HS-5 (cell line): ENCODE measurements at regions not wholly inside any gene's neighbourhood (a gene's known extent, or its start where the extent isn't known, plus 50 kb on each side); places are given as distances from the start of the nearest gene placed in this dataset.

ENCODE experiments used
- DNase-seq: peaks from one replicate; pipeline ENCODE4 v3.0.0-alpha.2; 2012; ENCODE audit warnings: low read depth

DNA sequence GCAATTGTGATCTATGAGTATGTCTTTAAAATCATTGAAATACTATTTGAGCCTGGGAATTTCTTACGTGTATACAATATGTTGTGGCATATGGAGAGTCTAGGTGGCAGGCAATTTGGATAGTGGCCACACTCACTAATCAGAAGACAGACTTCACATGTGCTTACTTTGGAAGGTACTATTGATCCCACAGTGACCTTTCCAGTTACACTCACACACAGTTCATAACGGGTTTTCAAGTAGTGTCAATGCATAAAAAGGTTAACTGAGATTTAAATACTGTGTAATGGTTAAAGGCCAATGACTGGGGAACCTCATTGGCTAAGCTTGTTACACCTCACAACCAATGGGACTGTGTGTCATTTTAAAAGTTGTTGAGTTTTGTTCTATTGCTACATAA, 783.2 kb downstream of the RPA4 start:
- DNase-seq: no peak

DNA sequence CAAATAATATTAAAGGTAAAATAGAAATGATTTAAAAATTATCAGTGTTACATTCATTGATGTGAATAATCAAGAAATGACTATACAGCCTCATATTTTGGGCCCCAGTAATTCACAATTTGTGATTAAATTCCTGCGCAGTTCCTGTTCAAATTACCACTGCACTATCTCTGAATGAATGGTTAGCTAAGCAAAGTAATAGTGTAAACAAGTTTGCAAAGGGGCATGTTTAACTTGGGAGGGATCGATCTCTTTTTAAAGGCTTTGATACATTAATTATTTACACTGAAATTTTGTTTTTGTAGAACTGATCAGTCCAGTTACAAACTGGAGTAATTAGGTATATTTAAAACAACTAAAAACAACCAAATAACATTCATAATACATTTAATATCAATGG, 784.4 kb downstream of the RPA4 start:
- DNase-seq: no peak

DNA sequence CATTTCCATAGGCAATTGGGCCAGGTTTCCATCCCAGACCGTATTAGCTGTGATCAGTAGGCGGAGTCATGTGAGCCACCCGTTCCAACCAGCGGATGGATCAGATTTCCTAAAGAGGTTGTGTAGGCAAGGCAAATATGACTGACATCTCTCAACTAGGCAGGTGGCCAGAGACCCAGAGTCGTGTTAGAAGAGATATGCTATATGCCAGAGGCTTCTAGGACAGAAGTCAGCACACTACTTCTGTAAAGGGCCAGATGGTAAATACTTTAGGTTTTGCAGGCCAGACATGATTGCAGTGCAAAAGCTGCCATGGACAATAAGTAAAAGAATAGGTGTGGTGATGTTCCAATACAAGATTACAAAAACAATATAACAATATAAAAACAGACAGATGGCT, 788.4 kb downstream of the RPA4 start:
- no peak for DNase-seq

DNA sequence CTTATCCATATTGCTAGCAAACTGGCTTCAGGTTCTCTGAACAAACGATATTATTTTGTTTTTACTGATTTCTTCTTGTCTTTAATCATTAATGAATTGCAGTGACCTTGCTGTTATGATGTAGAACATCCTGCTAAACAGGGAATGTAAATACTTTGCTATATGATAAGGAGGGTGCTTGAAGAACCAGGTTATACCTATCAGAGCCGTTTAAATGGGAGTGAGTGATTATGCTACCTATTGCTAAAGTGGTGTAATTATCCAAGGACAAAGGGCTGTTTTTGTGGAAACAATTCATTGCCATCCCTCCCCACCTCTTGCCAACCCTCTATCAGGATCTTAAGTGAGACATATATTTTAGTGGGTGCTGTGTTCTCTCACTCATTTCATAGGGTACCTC, 788.9 kb downstream of the RPA4 start:
- no peak for DNase-seq

DNA sequence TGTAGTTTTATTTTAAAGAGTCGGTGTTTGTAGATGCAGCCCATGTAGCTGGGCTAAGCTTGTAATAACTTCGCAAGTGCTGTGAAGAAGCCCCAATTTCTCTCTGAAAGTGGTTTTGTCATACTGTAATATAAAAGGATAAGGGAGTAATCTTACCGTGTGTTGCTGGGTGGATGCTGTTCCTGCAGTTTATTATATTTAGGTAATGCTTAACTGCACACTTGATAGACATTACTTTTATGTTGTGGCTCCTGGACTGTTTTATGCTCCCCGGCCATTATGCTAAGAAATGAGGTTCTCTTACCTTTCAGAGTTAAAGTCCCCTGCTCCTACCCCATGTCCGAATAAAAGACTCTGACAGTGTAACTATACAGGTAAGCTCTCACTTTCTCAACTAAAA, 789.4 kb downstream of the RPA4 start:
- DNase-seq: no peak

DNA sequence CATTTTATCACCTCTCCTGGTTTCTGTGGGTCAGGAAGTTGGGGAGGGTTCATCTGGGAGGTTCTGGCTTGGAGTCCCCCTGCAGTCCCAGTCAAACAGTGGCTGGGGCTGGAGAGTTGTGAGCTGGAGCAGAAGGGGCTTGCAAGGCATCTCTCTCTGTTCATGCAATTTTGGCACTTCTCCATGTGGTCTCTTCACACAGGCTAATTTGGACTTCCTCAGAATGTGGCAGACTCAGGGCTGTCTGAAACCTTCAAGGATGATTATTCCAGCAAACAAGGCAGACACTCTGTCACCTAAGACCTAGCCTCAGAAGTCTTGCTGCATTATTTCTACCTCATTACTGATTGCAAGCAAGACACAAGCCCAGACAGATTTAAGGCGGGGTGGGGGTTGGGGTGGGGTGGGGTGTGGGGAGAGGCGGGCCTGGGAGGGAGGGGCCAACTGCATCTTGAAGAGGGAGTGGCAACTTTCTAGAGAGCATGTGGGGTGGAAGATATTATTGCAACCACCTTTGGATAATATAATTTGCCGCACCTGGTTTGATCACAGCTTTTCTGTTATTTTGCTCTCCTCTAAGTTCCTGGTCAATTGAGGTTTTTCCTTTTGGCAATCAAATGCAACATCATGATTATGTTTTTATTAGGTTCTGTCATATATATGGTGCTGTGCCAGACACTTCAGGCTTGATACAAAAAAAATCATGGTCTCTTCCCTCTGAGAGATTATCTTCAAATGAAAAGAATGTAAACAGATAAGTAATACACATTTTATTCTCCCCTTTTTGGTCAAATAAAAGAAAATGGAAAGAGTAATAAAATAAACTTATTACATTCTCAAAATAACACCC, 799.5 kb downstream of the RPA4 start:
- no peak for DNase-seq

DNA sequence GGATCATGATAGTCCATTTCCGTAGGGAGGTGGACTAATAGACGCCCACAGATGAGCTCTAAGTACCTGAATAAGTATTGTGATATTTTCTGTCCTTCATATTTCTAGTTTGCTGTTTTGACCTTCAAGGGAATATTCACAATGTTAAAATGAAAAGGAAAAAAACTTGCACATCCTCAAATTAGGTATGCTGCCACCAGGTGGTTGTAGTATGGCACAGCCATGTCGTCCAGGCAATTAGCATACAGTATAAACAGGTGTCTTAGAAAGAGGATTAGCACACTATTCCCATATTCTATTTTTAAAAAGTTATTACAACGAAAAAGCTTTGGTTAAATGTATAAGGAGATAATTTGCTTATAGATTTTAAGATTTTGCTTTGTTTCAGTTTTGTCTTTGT, 802.0 kb downstream of the RPA4 start:
- DNase-seq: peak; percentile 0

DNA sequence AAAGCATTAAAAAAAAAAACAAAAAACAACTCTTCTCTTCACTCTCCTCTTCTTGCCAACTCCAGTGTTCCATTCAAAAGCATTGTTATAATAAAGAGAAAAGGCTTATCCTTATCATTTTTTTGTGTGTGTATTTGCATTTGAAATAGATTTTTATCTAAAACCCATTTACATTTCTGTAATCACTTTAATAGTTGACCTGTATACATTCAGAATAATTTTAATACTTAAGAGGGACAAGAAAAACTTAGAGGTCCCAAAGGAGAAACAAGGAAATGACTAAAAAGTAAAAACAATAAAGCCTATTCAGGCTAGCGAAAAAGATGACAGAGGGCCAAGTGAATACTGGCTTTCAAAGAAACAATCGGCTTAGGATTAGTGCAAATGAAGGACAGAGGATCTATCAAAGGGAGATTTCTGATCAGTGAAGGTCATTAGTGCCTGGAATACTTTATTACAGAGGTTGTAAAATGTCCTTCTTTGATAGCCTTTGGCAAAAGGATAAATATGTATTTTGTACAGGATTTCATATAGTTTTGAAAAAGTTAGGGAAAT, 808.3 kb downstream of the RPA4 start:
- DNase-seq: no peak

DNA sequence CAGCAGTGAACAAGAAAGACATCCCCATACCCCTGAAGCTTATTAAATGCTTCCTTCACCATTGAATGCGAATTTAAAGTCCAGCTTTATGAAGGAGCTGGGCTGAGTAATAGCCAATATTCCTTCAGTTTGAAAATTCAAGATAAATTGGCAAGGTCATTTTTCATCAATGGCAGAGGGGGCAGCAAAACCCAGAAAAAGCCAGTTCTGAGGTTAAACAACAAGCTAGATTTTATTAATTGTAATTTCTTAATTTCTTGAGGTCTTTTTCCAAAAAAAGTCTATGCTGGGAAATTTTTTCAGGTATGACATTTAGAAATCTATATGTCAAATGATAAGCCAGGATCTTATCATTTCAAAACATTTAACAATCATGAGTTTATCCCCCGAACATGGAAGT, 808.9 kb downstream of the RPA4 start:
- no peak for DNase-seq

DNA sequence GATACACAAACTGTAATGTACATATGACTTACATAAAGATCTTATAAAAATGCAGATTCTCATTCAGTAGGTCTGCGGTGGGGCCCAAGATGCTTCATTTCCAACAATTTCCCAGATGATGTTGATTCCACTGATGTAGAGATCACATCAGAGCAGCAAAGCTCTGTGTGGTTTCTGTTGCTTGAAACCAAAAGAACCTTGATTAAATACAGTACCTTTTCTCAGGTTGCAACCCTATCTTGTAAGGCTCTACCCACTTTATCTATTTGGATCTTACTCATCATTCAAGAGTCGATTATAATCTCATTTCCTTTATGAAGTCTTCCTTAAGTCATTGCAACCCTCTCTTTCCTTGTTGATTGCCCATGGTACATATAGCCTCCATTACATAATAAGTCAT, 816.8 kb downstream of the RPA4 start:
- DNase-seq: no peak

DNA sequence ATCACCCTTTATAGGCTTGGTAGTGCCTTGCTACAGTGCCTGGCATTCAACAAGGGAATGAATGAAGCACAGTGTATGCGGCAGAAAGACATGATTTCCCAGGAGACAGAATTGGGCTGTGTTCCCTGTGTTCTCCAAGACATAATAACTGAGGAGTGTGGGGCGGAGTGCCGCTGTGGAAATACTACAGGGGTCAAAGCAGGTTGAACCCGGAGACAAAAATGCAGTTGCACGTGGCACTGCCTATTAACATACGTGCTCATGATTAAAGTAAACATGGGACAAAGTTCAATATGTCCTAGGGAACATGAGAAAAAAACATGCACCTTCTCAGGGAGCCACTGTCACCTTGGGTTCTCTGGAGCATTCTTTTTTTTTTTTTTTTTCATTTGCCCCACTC, 820.8 kb downstream of the RPA4 start:
- no peak for DNase-seq

DNA sequence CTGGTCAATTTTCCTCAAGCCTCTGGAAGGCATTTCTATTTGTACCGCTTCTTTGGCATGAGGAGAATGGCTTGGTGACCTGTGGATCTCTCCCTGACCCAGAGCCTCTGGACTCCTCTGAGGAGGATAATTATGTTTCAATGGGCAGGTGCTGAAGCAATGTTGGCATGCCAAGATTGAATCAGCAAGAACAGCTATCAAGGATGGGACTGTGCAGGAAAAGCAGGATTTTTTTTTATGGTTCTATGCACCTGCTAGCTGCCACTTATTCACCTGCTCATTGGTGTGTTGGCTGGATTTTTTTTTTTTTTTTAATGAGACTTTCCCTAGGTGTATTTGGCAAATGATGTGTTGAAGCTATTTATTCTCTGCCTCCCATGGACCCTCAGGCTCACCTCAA, 821.2 kb downstream of the RPA4 start:
- DNase-seq: no peak

DNA sequence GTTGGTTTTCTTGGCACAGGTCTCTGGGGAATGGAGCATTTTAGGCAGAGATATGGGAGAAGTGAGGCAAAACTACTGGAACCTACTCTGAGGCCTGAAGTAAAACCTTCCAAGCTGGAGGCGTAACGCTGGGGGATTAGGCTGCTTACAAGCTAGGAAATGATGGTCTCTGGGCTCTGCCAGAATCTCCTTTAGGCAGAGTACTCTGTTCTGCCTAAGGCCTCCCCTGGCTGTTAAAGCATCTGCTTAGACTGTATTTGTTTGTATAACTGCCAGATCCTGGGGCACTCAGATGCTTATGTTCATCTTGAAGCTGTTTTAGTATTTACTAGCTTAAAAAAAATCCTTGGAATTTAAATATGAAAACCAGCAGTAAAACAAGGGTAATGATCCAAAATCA, 822.2 kb downstream of the RPA4 start:
- no peak for DNase-seq

DNA sequence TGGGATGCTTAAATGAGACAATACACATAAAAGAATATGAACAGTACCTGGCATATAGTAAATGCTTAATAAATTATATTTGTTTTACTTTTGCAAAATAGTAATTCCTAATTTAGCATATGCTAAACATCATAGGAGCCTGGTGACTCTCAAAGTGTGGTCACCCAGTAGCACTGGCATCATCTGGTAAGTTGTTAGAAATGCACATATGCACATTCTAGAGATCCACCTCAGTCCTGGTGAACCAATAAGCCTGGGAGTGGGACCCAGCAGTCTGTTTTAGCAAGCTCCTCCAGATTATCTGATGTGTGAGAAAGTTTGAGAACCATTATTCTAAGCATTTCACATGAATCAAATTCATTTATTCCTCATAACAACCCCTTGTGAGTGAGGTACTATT, 830.4 kb downstream of the RPA4 start:
- DNase-seq: no peak

DNA sequence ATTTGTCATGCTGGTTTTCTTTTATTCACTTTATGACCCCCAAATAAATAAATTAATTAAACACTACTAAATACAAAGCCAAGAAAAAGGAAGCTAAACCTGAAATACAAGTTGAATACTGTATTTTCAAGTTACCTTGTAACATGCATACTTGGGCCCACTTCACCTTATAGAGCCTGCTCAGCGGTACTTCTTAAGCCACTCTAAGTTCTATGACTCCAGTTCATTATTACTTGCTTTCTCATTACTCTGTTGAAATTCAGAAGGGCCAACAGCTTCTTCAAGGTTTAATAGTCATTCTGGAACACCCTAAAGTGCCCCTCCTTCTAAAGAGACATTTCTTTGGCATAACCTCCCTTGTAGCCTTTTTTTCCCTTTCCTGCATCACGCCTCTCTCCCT, 844.5 kb downstream of the RPA4 start:
- DNase-seq: no peak

DNA sequence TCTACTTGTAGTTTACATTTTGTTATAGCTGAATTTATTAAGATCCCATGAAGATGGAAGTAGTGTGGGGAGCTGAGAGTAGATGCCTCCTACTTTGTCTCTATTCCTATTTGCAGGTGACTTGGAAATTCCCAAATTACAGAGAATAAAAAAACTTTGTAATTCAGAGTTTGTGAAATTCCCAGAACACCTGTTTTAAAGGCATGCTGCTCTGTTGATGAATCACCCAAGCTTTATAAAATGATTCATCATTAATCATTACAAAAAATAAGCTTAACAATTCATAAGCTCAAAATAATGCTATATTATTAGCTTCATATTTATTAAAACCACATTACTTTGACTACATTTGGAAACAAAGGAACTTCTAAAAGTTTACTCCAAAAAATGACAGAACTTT, 856.3 kb downstream of the RPA4 start:
- DNase-seq: no peak

DNA sequence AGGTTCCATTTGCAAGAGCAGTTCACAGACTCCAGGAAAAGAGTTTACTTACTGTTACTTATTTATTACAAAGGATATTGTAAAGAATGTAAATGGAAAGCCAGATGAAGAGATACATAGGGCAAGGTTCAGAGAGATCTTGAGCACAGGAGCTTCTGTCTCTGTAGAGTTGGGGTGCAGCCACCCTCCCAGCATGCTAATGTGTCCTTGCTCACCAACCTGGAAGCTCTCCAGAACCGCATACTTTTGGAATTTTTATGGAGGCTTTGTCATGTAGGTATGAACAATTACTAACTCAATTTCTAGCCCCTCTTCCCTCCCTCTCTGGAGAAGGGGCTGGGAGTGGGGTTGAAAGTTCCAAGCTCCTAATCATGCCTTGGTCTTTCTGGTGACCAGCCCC, 857.2 kb downstream of the RPA4 start:
- DNase-seq: no peak

DNA sequence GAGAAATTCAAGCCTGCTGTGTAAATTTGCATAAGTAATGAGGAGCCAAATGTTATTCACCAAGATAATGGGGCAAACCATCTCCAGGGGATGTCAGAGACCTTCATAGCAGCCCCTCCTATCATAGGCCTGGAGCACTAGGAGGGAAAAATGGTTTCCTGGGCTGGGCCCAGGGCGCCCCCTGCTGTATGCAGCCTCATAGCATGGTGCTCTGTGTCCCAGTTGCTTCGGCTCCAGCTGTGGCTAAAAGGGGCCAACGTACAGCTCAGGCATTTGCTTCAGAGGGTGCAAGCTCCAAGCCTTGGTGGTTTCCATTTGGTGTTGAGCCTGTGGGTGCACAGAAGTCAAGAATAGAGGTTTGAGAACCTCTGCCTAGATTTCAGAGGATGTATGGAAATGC, 859.3 kb downstream of the RPA4 start:
- no peak for DNase-seq

DNA sequence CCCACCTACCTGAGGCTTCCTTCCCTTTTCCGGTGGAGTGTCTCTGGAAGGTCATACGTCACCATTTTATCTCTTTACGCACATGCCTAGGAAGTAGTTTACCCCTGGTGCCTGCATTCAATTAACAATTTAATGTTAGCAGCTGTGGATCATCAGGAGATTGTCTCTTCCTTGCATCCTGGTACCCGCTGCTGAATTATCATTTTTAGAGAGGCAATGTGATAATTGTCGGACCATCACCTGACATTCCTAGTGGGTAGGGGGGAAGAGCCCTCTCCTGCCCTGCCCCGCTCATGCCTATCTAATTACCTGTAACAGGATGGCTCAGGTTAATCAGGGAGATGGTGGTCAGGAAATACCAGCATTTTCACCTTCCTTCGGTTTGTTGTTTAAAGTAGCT, 863.6 kb downstream of the RPA4 start:
- no peak for DNase-seq

DNA sequence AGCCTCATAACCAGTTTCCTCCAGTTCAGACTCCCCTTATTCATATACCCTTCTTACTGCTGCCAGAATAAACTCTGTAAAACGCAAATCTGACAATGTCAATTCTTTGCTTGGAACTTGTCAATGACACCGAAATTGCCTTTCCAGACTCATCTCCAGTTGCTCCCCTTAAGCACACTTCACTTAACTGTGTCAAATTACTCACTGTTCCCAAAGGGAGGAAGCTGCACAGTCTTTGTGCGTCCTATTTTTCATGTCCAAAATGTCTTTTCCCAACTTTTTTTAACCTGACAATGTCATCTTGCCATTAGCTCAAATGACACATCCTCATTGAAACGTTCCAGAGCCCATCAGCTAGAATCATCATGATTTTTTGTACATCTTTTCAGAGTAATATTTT, 867.3 kb downstream of the RPA4 start:
- DNase-seq: no peak

DNA sequence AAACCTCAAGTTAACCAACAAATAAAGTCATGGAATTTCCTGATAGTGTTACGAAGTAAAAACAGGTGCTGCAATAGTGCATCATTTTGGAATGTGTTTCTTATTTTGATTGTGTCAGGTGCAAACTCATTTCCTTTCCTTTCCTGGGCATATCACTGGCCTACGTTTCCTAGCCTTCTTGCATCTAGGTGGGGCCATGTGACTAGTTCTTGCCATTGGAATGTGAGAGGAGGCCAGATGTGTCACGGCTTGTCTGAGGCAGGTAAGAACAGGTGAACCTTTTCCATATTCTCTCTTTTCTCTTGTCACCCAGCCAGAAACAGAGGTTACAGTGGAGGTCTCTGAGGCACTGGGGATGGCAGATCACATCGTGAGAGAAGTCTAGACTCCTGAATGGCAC, 868.0 kb downstream of the RPA4 start:
- no peak for DNase-seq

DNA sequence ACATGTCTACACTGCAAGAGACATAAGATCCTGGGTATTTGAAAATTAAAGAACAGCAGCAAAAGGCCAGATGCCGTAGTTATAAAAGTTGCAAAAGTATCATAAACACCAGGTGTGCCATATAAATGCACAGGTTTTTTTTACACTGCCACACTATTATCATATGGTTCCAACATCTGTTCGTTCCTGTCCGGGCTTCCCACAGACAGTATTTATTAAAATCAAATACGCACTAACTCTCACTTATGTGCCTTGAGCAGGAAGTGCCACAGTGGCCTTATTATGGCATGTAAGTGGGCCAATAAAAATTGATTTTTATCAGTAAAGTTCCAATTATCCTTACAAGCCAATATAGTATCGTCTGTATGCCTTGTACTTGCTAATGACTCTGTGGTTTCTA, 873.2 kb downstream of the RPA4 start:
- DNase-seq: no peak

DNA sequence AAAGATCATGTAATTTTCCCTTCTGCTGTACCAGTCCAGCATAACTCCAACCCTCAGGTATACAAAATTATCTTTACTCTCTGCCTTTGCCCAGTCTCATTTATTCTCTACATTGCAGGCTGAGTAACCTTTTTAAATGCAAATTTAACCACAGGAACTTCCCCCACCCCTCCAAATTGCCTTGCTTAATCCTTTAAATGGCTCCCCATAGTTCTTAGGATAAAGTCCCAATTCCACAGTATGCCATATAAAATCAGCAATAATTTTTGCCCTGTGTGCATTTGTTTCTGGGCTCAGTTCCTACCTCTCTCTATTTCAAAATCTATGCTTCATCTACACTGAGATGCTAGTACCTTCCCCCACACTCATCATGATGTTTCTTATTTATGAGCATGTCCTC, 879.7 kb downstream of the RPA4 start:
- DNase-seq: no peak

DNA sequence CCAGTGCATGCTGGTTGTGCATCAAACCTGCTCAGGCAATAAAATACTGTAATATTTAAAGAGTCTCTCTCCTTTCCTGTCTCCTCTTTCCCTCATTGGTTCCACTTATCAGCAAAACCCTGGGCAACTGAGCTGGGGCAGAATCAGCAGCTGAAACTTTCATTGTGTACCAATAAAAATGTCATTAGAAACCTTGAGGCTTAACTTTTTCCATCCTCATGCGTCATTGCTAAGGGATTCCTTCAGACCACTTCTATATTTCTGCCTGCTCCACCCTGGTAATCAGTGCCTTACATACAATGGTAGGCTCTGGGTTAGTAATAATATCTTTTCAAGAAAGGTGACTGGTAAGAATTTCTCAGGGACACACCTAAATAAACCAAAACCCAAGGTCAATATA, 880.3 kb downstream of the RPA4 start:
- DNase-seq: no peak
